Stimulated activated naive B cell treated with anti-CD40 and anti-IgM and Interleukin-4, amounts not matched to agents 10 μg/mL and 1 μg/mL and 100 μg/mL, for 72 hours (primary cell): ENCODE measurements at regions not wholly inside any gene's neighbourhood (a gene's known extent, or its start where the extent isn't known, plus 50 kb on each side); places are given as distances from the start of the nearest gene placed in this dataset.

ENCODE experiments used
- ATAC-seq, 2 donors: fragments of 150-1000 bp; cut with Tn5 transposase; replicated peaks; 2 replicates each; pipeline ENCODE4 v1.10.0; 2021; ENCODE audit warnings: moderate library complexity in 1 of 2
- DNase-seq: peaks from one replicate; pipeline ENCODE4 v3.0.0; 2021
- H3K27ac Mint-ChIP-seq: one replicate; pipeline ENCODE4 v1.8.0; 2022; ENCODE audit warnings: mild to moderate bottlenecking, mixed read lengths
- H3K27me3 Mint-ChIP-seq, 2 donors: one replicate each; pipeline ENCODE4 v1.8.0; 2022; ENCODE audit warnings: mixed read lengths in 2 of 2
- H3K36me3 Mint-ChIP-seq, 2 donors: one replicate each; pipeline ENCODE4 v1.8.0; 2022; ENCODE audit warnings: mixed read lengths in 2 of 2, mild to moderate bottlenecking in 1 of 2
- H3K4me1 Mint-ChIP-seq, 2 donors: one replicate each; pipeline ENCODE4 v1.8.0; 2022; ENCODE audit warnings: mixed read lengths in 2 of 2, mild to moderate bottlenecking in 1 of 2
- H3K4me3 Mint-ChIP-seq, 2 donors: one replicate each; pipeline ENCODE4 v1.8.0; 2022; ENCODE audit warnings: mild to moderate bottlenecking in 2 of 2, mixed read lengths in 2 of 2, moderate library complexity in 1 of 2
- H3K9me3 Mint-ChIP-seq, 2 donors: one replicate each; pipeline ENCODE4 v1.8.0; 2022; ENCODE audit warnings: mixed read lengths in 2 of 2, mild to moderate bottlenecking in 1 of 2

GRCh38 chrX:7216981-7217587 is 69.1 kb upstream of the PUDP start:
- peaks cover 0 to 4% of the 10 kb centered on the region in 2 donors for H3K9me3 Mint-ChIP-seq
- no peak overlapping the region for H3K4me3 Mint-ChIP-seq
- no peak overlapping the region for H3K27ac Mint-ChIP-seq
- H3K27me3 Mint-ChIP-seq, result no peaks in the 10 kb centered on the region
- ATAC-seq (no peak), DNase-seq (no peak)
- peaks cover 0 to 4% of the 10 kb centered on the region in 2 donors for H3K4me1 Mint-ChIP-seq
- H3K36me3 Mint-ChIP-seq, result peaks cover 7 to 8% of the 10 kb centered on the region in 2 donors

GRCh38 chrX:7215842-7216241 is 67.9 kb upstream of the PUDP start:
- DNase-seq (no peak), ATAC-seq (no peak)
- H3K4me3 Mint-ChIP-seq, result no peak overlapping the region
- no peaks in the 10 kb centered on the region for H3K27me3 Mint-ChIP-seq
- no peak overlapping the region for H3K27ac Mint-ChIP-seq
- peaks cover 3 to 4% of the 10 kb centered on the region in 2 donors for H3K36me3 Mint-ChIP-seq
- H3K4me1 Mint-ChIP-seq, result peaks cover 2 to 6% of the 10 kb centered on the region in 2 donors
- peaks cover 0 to 4% of the 10 kb centered on the region in 2 donors for H3K9me3 Mint-ChIP-seq

GRCh38 chrX:7214251-7214650 is 66.3 kb upstream of the PUDP start:
- no peak overlapping the region for H3K27ac Mint-ChIP-seq
- peaks cover 0 to 6% of the 10 kb centered on the region in 2 donors for H3K4me1 Mint-ChIP-seq
- H3K36me3 Mint-ChIP-seq, result peaks cover 5 to 6% of the 10 kb centered on the region in 2 donors
- ATAC-seq, result no peak
- H3K27me3 Mint-ChIP-seq, result no peaks in the 10 kb centered on the region
- no peak for DNase-seq
- H3K4me3 Mint-ChIP-seq, result no peak overlapping the region
- H3K9me3 Mint-ChIP-seq, result peaks cover 0 to 4% of the 10 kb centered on the region in 2 donors

GRCh38 chrX:7205037-7205577 is 57.2 kb upstream of the PUDP start:
- Mint-ChIP-seq H3K27ac (peak overlapping the region; percentile 42), H3K4me3 (no peak overlapping the region), H3K27me3 (no peaks in the 10 kb centered on the region), H3K36me3 (peaks cover 3 to 5% of the 10 kb centered on the region in 2 donors), H3K9me3 (no peaks in the 10 kb centered on the region), H3K4me1 (peaks cover 7 to 21% of the 10 kb centered on the region in 2 donors)
- ATAC-seq (peak; percentile 48 to 73), DNase-seq (no peak)

- H3K27ac Mint-ChIP-seq, result peak overlapping the region; percentile 42
- H3K27me3 Mint-ChIP-seq, result no peaks in the 10 kb centered on the region
- DNase-seq (no peak), ATAC-seq (peak in 1 of 2 donors; percentile 25)
- no peak overlapping the region for H3K4me3 Mint-ChIP-seq
- peaks cover 7 to 21% of the 10 kb centered on the region in 2 donors for H3K4me1 Mint-ChIP-seq
- no peaks in the 10 kb centered on the region for H3K9me3 Mint-ChIP-seq
- peaks cover under 1% of the 10 kb centered on the region in 2 donors for H3K36me3 Mint-ChIP-seq
Observed at GRCh38 chrX:7204619-7205018, 56.7 kb upstream of the PUDP start.

- no peak overlapping the region for H3K4me3 Mint-ChIP-seq
- peaks cover 7 to 21% of the 10 kb centered on the region in 2 donors for H3K4me1 Mint-ChIP-seq
- no peaks in the 10 kb centered on the region for H3K9me3 Mint-ChIP-seq
- DNase-seq, result no peak
- no peaks in the 10 kb centered on the region for H3K27me3 Mint-ChIP-seq
- no peaks in the 10 kb centered on the region for H3K36me3 Mint-ChIP-seq
- H3K27ac Mint-ChIP-seq, result no peak overlapping the region
- ATAC-seq, result no peak
Observed at GRCh38 chrX:7202206-7202605, 54.3 kb upstream of the PUDP start.

- Mint-ChIP-seq H3K27me3 (no peaks in the 10 kb centered on the region), H3K27ac (no peak overlapping the region), H3K36me3 (peaks cover 0 to 6% of the 10 kb centered on the region in 2 donors), H3K4me1 (peaks cover 7 to 21% of the 10 kb centered on the region in 2 donors), H3K9me3 (no peaks in the 10 kb centered on the region), H3K4me3 (no peak overlapping the region)
- ATAC-seq (no peak), DNase-seq (no peak)
Observed at GRCh38 chrX:7201496-7201895, 53.5 kb upstream of the PUDP start.

- no peak overlapping the region for H3K27ac Mint-ChIP-seq
- H3K4me3 Mint-ChIP-seq, result no peak overlapping the region
- no peaks in the 10 kb centered on the region for H3K27me3 Mint-ChIP-seq
- H3K36me3 Mint-ChIP-seq, result peaks cover 0 to 6% of the 10 kb centered on the region in 2 donors
- ATAC-seq (no peak), DNase-seq (no peak)
- H3K9me3 Mint-ChIP-seq, result no peaks in the 10 kb centered on the region
- peaks cover 0 to 7% of the 10 kb centered on the region in 2 donors for H3K4me1 Mint-ChIP-seq
Observed at GRCh38 chrX:7198499-7198898, 50.5 kb upstream of the PUDP start.
